IgD-negative memory B cell (primary cell): ENCODE measurements at regions not wholly inside any gene's neighbourhood (a gene's known extent, or its start where the extent isn't known, plus 50 kb on each side); places are given as distances from the start of the nearest gene placed in this dataset.

Source experiments
- H3K27ac Mint-ChIP-seq, 3 donors: one replicate each; pipeline ENCODE4 v1.8.0; 2020 to 2022; ENCODE audit warnings: mild to moderate bottlenecking in 3 of 3, mixed read lengths in 3 of 3, moderate library complexity in 1 of 3
- H3K27me3 Mint-ChIP-seq: one replicate; pipeline ENCODE4 v1.8.0; 2021; ENCODE audit warnings: mixed read lengths
- H3K36me3 Mint-ChIP-seq: one replicate; pipeline ENCODE4 v1.8.0; 2020; ENCODE audit warnings: mild to moderate bottlenecking, mixed read lengths
- H3K4me1 Mint-ChIP-seq, 3 donors: one replicate each; pipeline ENCODE4 v1.8.0; 2020 to 2022; ENCODE audit warnings: mixed read lengths in 3 of 3, mild to moderate bottlenecking in 1 of 3
- H3K4me3 Mint-ChIP-seq, 4 donors: one replicate each; pipeline ENCODE4 v1.8.0; 2020 to 2022; ENCODE audit warnings: mild to moderate bottlenecking in 4 of 4, mixed read lengths in 4 of 4, moderate library complexity in 3 of 4
- H3K9me3 Mint-ChIP-seq, 3 donors: one replicate each; pipeline ENCODE4 v1.8.0; 2020 to 2021; ENCODE audit warnings: mixed read lengths in 3 of 3, mild to moderate bottlenecking in 1 of 3

DNA sequence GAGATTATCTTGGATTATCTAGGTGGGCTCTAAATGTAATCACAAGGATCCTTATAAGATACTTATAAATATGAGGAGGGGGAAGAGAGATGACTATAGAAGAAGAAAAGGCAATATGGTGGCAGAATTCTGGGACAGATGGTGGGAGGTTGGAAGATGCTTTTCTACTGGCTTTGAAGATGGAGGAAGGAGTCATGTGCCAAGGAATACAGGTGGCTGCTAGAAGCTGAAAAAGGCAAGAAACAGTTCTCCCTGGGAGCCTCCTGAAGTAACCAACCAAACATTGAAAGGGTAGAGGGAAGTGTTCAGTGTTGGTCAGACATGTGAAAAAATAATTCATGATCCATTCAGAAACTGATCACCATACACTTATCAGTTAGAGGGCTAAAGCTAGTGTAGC is 213.3 kb downstream of the WDR11 start:
- Mint-ChIP-seq H3K4me3 (no peak overlapping the region), H3K27ac (no peak overlapping the region), H3K9me3 (peaks cover 0 to 4% (median 4%) of the 10 kb centered on the region in 3 donors), H3K27me3 (no peaks in the 10 kb centered on the region), H3K36me3 (no peaks in the 10 kb centered on the region), H3K4me1 (peaks cover 0 to 2% (median 2%) of the 10 kb centered on the region in 3 donors)

DNA sequence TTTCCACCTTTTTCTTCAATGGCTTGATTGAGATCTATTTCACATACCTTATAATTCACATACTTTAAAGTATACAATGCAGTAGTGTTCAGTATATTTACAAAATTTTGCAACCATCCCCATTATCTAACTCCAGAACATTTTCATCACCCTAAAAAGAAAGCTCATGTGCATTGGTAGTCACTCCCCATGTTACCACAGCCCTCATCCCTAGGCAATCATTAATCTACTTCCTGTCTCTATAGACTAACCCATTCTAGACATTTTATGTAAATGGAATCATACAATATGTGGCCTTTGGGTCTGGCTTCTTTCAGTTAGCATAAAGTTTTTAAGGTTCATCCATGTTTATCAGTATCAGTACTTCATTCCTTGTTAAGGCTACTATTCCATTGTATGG is 214.2 kb downstream of the WDR11 start:
- Mint-ChIP-seq H3K9me3 (peaks cover 0 to 4% (median 4%) of the 10 kb centered on the region in 3 donors), H3K4me1 (peaks cover 0 to 2% (median 2%) of the 10 kb centered on the region in 3 donors), H3K36me3 (peaks cover 4% of the 10 kb centered on the region), H3K27me3 (no peaks in the 10 kb centered on the region), H3K27ac (no peak overlapping the region), H3K4me3 (no peak overlapping the region)

DNA sequence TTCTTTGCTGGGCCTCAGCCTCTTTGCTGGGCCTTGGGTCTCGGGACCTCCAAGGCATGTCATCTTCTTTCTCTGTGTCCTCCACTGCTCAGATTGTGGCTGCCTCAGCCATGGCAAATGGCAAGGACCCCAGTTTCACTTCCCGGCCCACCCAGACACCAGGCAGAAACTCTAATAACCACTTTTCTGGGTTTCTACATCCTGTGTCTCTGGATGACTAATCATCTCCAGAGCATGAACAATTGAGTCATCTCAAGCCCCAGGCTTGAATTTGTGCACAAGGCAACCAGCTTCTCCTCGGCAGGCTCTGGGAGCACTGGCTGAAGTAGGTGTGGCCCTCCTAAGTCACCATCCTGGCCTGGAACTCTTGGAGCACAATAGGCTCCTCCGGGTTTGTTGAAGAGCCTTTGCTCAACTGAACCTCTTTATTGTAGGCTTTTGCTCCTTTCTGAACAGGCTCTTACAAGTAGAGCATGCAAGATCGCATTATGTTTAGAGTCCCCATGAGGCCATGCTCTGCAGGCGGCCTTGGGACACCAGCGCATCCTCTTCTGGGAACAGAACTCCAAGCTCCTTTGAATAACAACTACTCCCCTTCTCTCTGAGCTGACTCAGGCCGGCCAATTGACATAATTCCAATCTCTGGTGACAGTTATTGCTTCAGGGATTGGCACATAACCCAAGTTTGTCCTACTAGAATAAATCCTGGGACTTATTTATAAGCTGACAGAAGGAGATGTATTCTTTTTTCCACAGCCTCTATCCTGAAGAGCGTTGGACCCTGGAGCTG is 218.1 kb downstream of the WDR11 start:
- Mint-ChIP-seq H3K27ac (peak overlapping the region in 1 of 3 donors; percentile 32), H3K4me1 (no peaks in the 10 kb centered on the region), H3K27me3 (peaks cover 3% of the 10 kb centered on the region), H3K4me3 (no peak overlapping the region), H3K9me3 (peaks cover 0 to 4% (median 4%) of the 10 kb centered on the region in 3 donors), H3K36me3 (peaks cover 4% of the 10 kb centered on the region)

DNA sequence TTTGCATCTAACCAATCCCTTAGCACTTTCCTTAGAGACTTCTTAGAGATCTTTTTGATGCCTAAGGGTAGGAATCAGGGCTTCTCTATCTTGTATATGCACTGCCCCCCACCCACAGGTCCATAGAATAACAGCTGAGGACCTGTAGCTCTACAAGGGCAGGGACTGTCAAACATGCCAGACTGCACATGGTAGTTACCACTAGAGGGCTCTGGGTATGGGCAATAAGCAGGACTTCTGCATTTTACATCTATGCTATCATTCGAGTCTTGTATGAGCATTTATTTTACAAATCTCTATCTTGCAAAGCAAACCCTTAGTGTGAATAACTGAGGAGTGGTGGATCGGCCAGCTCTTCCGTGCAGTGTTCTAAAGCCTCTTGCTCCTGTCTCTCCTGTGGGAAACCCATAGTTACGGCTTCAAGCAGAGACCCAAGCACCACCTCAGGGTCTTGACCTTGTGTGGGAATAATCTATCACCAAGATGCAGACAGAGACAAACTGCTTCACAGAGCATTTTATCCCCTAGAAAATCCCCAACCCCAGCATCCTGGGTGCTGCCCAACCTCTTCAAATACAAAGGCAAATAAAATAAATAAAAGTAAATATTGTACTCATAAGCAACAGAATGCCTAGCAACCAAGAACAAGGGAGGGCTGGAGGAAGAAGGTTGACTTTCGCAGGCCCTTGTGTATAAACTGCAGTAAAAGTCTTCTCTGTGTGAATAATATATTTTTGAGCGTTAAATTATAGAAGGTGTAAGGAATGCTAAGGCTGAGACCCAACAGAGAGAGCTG is 219.3 kb downstream of the WDR11 start:
- Mint-ChIP-seq H3K4me1 (no peaks in the 10 kb centered on the region), H3K27me3 (peaks cover 3% of the 10 kb centered on the region), H3K9me3 (peaks cover 0 to 4% (median 2%) of the 10 kb centered on the region in 3 donors), H3K4me3 (no peak overlapping the region), H3K27ac (no peak overlapping the region), H3K36me3 (peaks cover 4% of the 10 kb centered on the region)

DNA sequence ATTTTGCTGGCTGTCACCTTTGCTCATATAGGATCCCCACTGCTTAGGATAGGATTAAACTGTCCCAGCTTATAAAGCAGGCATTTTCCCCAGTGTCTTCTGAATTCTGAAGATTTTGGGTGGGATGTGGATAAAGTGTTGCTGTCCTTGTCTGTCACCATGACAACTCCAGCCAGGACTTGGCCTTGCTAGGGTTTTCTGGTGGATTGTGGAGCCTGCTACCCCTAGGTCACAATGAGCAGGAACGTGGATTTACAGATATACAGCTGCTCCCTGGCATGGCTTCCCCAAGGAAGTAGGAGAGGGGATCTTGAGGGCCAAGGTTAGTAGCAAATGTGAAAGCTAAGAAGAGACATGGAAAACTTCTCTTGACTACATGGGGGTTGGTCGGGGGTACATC is 220.7 kb downstream of the WDR11 start:
- Mint-ChIP-seq H3K4me3 (no peak overlapping the region), H3K27ac (no peak overlapping the region), H3K36me3 (peaks cover 4% of the 10 kb centered on the region), H3K27me3 (peaks cover 3% of the 10 kb centered on the region), H3K9me3 (peaks cover 0 to 4% (median 2%) of the 10 kb centered on the region in 3 donors), H3K4me1 (peaks cover 0 to 1% (median 0%) of the 10 kb centered on the region in 3 donors)

DNA sequence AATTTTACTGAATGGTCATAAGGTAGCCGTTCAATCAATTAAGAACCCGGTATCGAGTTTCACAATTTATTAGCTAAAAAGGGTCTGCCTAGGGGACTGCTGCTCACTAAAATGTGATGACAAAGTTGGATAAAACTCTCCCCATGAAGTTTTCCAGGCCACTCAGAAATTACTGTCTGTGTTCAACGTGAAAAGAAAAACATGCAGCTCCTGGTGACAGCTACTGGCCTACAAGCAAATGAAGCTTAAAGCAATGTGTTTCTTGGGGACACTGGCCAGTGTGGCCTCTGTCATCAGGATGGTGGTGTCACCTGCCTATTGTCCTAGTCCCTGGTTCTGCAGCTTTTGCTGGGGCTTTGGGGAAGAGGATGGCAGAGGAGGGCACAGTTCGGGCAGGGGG is 222.6 kb downstream of the WDR11 start:
- Mint-ChIP-seq H3K27ac (no peak overlapping the region), H3K9me3 (no peaks in the 10 kb centered on the region), H3K4me1 (peaks cover 0 to 1% (median 0%) of the 10 kb centered on the region in 3 donors), H3K4me3 (no peak overlapping the region), H3K36me3 (peaks cover 4% of the 10 kb centered on the region), H3K27me3 (peaks cover 3% of the 10 kb centered on the region)

DNA sequence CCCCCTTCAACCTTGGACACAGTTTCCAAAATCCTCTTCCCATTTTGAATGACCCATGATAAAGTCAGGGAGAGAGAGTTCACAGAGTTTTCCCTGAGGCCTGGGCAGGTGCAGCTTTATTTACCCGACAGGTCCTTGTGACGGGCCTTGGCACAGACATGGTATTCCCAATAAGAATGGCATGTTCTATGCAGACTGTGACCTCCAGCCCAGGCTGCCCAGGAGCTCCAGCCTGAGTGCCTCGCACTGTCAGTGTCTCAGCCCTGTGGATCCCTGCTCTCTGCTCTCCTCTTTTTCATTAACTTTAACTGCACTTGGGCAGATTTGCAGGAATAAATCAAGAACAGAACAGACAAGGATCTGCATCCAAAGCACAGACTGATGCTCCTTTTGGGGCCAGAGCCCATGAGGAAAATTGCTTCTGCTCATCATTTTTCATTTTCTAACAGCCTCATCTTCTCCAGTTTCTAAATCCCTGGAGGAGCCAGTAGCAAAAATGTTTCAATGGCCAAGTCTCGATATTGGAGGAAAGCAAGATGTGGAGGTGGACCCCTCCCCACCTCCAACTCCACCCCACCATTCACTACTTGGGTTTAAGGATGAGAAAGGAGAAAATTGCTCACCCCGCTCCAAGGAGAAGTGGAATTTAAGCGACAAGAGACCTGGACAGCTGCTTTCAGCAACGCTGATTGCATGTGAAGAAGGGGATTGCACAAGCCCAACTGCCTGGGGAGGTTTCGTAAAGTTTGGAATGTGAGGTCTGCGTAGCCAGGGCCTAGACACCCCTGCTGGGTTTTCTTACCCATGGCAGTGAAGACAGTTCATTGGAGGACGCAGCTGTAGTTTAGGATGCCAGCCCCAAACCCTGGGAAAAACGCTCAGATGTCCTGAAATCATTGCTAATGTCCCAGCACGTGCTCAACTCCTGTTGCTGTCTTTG is 225.9 kb downstream of the WDR11 start:
- Mint-ChIP-seq H3K36me3 (no peaks in the 10 kb centered on the region), H3K4me3 (no peak overlapping the region), H3K27me3 (no peaks in the 10 kb centered on the region), H3K4me1 (peaks cover 0 to 1% (median 0%) of the 10 kb centered on the region in 3 donors), H3K9me3 (no peaks in the 10 kb centered on the region), H3K27ac (no peak overlapping the region)

DNA sequence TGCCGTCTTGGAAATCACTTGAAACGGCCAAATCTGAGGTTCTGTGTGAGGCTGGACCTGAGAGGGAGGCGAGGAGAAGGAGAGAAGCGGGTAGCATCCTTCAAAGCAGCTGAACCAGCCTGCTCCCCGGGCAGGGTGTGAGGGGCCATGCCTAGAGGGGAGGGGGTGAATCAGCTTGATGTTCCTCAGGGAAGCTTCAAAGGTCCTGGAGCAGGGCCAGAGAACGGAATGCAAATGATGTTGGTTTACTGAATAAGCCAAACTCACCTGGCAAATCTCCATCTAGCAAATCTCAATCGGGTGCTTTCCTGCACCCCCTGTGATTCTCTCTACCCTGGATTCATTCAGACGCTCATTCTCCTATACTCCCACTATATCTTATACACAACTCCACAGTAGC is 226.9 kb downstream of the WDR11 start:
- Mint-ChIP-seq H3K27me3 (peaks cover 2% of the 10 kb centered on the region), H3K9me3 (no peaks in the 10 kb centered on the region), H3K27ac (no peak overlapping the region), H3K4me1 (peaks cover 0 to 1% (median 0%) of the 10 kb centered on the region in 3 donors), H3K4me3 (no peak overlapping the region), H3K36me3 (no peaks in the 10 kb centered on the region)

DNA sequence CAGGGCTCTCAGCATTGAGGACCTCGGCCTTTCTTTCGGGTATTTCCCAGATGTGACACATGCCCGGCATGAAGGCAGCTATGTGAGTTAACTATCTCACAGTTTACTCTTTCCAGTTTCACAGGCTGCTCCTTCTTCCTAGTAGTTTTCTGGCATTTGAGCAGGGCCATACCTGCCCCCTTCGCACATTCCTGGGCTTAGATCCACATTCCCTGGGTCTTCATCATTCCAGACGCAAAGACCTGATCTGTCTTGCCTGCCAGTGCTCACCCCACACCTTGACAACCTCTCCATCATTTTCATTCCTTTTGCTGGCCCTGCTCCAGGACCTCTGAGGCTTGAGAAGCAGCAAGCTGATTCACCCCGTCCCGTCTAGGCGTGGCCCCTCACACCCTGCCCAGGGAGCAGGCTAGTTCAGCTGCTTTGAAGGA is 227.5 kb downstream of the WDR11 start:
- Mint-ChIP-seq H3K27ac (no peak overlapping the region), H3K4me1 (peaks cover 0 to 1% (median 0%) of the 10 kb centered on the region in 3 donors), H3K27me3 (peaks cover 6% of the 10 kb centered on the region), H3K36me3 (no peaks in the 10 kb centered on the region), H3K4me3 (no peak overlapping the region), H3K9me3 (no peaks in the 10 kb centered on the region)

DNA sequence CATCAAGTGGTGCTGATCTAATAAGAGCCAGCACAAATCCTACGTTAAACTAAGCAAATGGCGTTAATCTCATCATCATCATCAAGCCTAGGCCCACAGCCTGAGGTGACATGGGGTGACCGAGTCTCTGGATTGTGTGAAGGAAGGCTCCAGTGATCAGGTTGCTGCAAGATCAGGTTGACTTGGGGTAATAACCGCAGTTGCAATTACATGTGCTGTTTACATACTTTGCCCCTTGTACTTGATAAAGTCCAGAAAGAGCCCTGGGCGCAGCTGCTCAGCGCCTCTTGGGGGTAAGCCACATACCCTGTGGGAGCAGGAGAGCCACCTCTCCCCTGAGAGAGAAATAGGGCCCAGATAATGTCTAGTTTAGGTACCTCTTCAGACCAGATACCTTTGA is 228.1 kb downstream of the WDR11 start:
- peaks cover 8% of the 10 kb centered on the region for H3K27me3 Mint-ChIP-seq
- no peaks in the 10 kb centered on the region for H3K36me3 Mint-ChIP-seq
- peaks cover 0 to 1% (median 0%) of the 10 kb centered on the region in 3 donors for H3K4me1 Mint-ChIP-seq
- no peak overlapping the region for H3K27ac Mint-ChIP-seq
- no peak overlapping the region for H3K4me3 Mint-ChIP-seq
- H3K9me3 Mint-ChIP-seq: no peaks in the 10 kb centered on the region

DNA sequence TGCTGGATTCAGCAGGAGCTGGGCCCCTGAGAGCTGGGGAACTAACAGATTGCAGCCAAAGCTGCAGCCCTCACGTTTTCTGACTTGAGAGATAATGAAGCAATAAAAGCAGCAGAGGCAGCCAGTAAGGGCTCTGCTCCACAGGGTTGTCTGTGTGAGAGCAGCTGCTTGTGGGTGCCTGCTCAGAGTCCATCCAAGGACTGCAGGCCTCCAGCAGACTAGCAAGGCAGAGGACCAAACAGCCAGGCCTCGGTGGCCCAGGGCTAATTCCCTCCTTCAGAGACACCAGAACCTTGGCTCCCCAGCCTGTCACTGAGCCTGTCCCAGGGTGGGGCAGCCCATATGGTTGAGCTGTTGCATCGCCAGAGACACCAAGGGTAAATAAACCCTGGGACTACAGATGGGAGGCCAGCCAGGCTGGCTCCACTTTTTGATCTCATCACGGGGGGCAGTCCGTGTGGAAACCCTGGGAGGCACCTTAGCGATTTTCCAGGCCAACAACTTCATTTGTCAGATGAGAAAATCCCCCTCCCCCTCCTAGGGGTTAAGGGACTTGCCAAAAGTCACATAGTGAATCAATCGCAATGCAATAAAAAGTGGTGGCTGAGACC is 229.2 kb downstream of the WDR11 start:
- Mint-ChIP-seq H3K36me3 (no peaks in the 10 kb centered on the region), H3K27me3 (peaks cover 8% of the 10 kb centered on the region), H3K4me1 (peaks cover 0 to 3% (median 0%) of the 10 kb centered on the region in 3 donors), H3K9me3 (peaks cover 0 to 3% (median 0%) of the 10 kb centered on the region in 3 donors), H3K27ac (no peak overlapping the region), H3K4me3 (no peak overlapping the region)

DNA sequence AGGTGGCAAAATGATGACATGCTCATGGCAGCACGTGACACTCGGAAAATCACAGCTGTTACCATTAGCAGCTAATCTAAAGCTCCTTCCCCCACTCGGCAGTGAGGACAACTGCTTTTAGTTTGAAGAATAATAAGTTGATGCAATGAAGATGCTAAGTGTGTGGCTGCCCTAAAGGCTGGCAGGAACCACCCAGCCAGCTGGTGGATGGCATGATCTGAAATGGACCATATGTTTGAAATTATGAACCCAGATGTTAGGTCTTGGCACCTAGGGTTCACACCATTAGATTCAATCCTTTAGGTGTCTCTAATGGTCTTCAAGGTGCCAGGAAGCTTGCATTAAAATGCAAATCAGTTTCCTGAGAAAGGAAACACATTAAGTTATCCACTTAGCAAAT is 230.1 kb downstream of the WDR11 start:
- H3K4me1 Mint-ChIP-seq: peaks cover 0 to 1% (median 0%) of the 10 kb centered on the region in 3 donors
- peaks cover 0 to 3% (median 0%) of the 10 kb centered on the region in 3 donors for H3K9me3 Mint-ChIP-seq
- H3K27ac Mint-ChIP-seq: no peak overlapping the region
- H3K27me3 Mint-ChIP-seq: peaks cover 8% of the 10 kb centered on the region
- no peaks in the 10 kb centered on the region for H3K36me3 Mint-ChIP-seq
- H3K4me3 Mint-ChIP-seq: no peak overlapping the region

DNA sequence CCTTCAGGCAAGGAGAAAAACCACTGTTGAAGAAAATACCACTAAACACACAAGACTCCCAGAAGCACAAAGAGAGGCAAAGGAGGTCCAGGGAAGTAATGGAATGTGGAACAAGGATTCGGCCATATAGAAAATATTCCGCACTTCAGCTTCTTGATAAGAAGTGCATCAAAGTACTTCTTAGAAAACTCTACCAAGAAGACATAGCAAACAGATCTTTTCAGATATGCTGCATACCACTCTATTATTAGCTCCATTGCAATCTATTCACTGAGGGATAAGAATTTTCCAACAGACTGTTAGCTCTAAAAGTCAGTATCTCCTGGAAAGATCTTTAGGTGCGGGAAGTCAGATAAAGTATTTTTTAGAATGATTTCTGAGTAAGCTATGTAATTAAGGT is 231.8 kb downstream of the WDR11 start:
- peaks cover 8% of the 10 kb centered on the region for H3K27me3 Mint-ChIP-seq
- H3K36me3 Mint-ChIP-seq: no peaks in the 10 kb centered on the region
- H3K9me3 Mint-ChIP-seq: peaks cover 0 to 5% (median 3%) of the 10 kb centered on the region in 3 donors
- no peak overlapping the region for H3K4me3 Mint-ChIP-seq
- no peak overlapping the region for H3K27ac Mint-ChIP-seq
- H3K4me1 Mint-ChIP-seq: peaks cover 0 to 3% (median 1%) of the 10 kb centered on the region in 3 donors

DNA sequence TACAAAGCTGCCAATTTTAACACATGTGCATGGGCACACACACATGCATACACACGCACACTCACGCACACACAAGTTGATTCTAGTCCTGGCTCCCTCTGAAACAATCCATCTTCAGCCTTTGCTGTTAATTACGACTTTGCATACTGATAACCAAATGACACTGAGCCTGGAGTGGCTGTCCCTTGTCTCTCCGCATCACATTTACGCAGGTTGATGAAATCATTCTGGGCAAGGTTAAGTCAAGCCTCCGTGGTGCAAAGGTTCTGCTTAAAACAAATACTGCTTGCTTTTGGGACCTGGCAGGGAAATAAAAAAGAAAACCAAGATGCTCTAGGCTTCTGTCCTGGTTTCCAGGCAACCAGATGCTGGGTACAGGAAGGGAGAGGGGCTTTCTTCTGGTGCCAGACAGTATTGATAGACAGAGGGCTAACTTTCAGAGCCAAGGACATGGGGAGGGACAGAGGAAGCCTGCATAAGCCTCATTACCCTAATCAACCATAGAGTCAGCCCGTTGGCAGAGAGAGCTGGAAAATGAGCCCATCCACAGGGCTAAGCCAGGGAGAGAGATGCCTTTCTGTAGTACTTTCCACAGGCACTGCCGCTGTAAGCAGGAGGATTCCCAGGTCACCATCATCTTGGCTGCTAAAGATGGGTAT is 233.0 kb downstream of the WDR11 start:
- Mint-ChIP-seq H3K4me1 (peaks cover 0 to 3% (median 1%) of the 10 kb centered on the region in 3 donors), H3K4me3 (no peak overlapping the region), H3K27ac (no peak overlapping the region), H3K27me3 (peaks cover 8% of the 10 kb centered on the region), H3K36me3 (no peaks in the 10 kb centered on the region), H3K9me3 (peaks cover 0 to 5% (median 3%) of the 10 kb centered on the region in 3 donors)
